ENCODE measurements at regions not wholly inside any gene's neighbourhood (a gene's known extent, or its start where the extent isn't known, plus 50 kb on each side); places are given as distances from the start of the nearest gene placed in this dataset.

- TF ChIP-seq POLR2A (IDR thresholded peaks at IDR 0.05) (no peak), CTCF (IDR thresholded peaks at IDR 0.05) (no peak)
These were observed 78.2 kb upstream of the GUCY1A1 start for GRCh38 chr4:155588437-155588836.
